HepG2 (cell line): ENCODE measurements at regions not wholly inside any gene's neighbourhood (a gene's known extent, or its start where the extent isn't known, plus 50 kb on each side); places are given as distances from the start of the nearest gene placed in this dataset.

Experiments used
- ATAC-seq: fragments of 200-7000 bp; cut with Tn5 transposase; 3 replicates; pipeline ENCODE4 v1.9.1; 2020; ENCODE audit warnings: mild to moderate bottlenecking, moderate library complexity
- BruUV-seq: library from RNA; stranded (reverse); fragments of 400-500 nt; replicated peaks from 2 replicates; lab custom pipeline; 2021; lab: Mats Ljungman, UMichigan
- CTCF ChIA-PET: fragments of 300-600 bp; formaldehyde crosslinking; extraction: SDS; loops from one replicate; lab custom pipeline; 2021; ENCODE audit warnings: low total read pairs, inconsistent platforms, low intra/inter-chr PET ratio; lab: Yijun Ruan, JAX
- POLR2A ChIA-PET: fragments of 350-600 bp; sonication (Branson Sonifier 250); formaldehyde crosslinking; loops from one replicate; lab custom pipeline; 2020; ENCODE audit warnings: antibody characterized with exemption, inconsistent platforms; lab: Yijun Ruan, JAX
- DNase-seq: peaks from one replicate; pipeline ENCODE4 v3.0.0-alpha.2; 2015; ENCODE audit warnings: low spot score
- FAIRE-seq: peaks from 3 replicates; lab custom pipeline; 2011; peaks lifted over from hg19 to GRCh38; lab: Jason Lieb, UNC
- H2AFZ ChIP-seq: one replicate; pipeline ENCODE4 v1.6.1; 2011; ENCODE audit warnings: low read length, inconsistent platforms
- H3K27ac ChIP-seq: fragments of 300-600 bp; 3 replicates; pipeline ENCODE4 v1.8.0; 2011; ENCODE audit warnings: mixed run types, mild to moderate bottlenecking, mixed read lengths, low read length, inconsistent platforms; ENCODE audit not compliant: insufficient read depth; ENCODE audit errors: extremely low read length
- H3K27me3 ChIP-seq, 2 experiments: fragments of 200-600 bp in 1 of 2; 2 replicates in 1 of 2; 3 replicates in 1 of 2; pipeline versions ENCODE4 v1.6.0 to v1.8.0; 2011; ENCODE audit warnings: low read length in 2 of 2, mild to moderate bottlenecking in 2 of 2, moderate library complexity in 2 of 2, inconsistent platforms in 1 of 2; ENCODE audit not compliant: insufficient read depth in 2 of 2, control insufficient read depth in 1 of 2
- H3K36me3 ChIP-seq, 2 experiments: fragments of 200-600 bp in 1 of 2; replicated peaks in 1 of 2; 2 replicates in 1 of 2; 3 replicates in 1 of 2; pipeline versions ENCODE4 v1.5.1 to v1.8.0; 2011; ENCODE audit warnings: low read length in 2 of 2, inconsistent platforms in 1 of 2; ENCODE audit not compliant: insufficient read depth in 2 of 2, control insufficient read depth in 1 of 2
- H3K4me1 ChIP-seq: 2 replicates; pipeline ENCODE4 v1.5.1; 2012; ENCODE audit warnings: low read length, inconsistent platforms; ENCODE audit not compliant: insufficient read depth
- H3K4me2 ChIP-seq: 2 replicates; pipeline ENCODE4 v1.6.0; 2011; ENCODE audit warnings: low read depth, low read length, inconsistent platforms
- H3K4me3 ChIP-seq, 3 experiments: fragments of 200-600 bp in 1 of 3; sonication (generic), shearing (Covaris generic) in 1 of 3; replicated peaks in 1 of 3; 2 replicates each; pipeline ENCODE4 v1.5.1; 2011 to 2016; ENCODE audit warnings: low read length in 3 of 3, inconsistent platforms in 2 of 3, low read depth in 2 of 3, mild to moderate bottlenecking in 2 of 3, control low read depth in 1 of 3, mixed read lengths in 1 of 3; ENCODE audit not compliant: insufficient read depth in 1 of 3
- H3K79me2 ChIP-seq: one replicate; pipeline ENCODE4 v1.6.1; 2011; ENCODE audit warnings: low read length, inconsistent platforms; ENCODE audit not compliant: insufficient read depth
- H3K9ac ChIP-seq: 2 replicates; pipeline ENCODE4 v1.6.0; 2011; ENCODE audit warnings: mild to moderate bottlenecking, low read depth, low read length, inconsistent platforms; ENCODE audit not compliant: insufficient read depth
- H3K9me3 ChIP-seq: 2 replicates; pipeline ENCODE4 v1.5.1; 2012; ENCODE audit warnings: mild to moderate bottlenecking, low read length
- H4K20me1 ChIP-seq: 2 replicates; pipeline ENCODE4 v1.6.0; 2011; ENCODE audit warnings: inconsistent platforms, mild to moderate bottlenecking, low read length, moderate library complexity; ENCODE audit not compliant: insufficient read depth
- CREM ChIP-seq, 2 experiments: sonication (generic) in 1 of 2; formaldehyde crosslinking in 1 of 2; IDR thresholded peaks; 2 replicates each; pipeline versions ENCODE4 v1.4.0 to v1.6.1; 2016 to 2020; ENCODE audit warnings: antibody characterized with exemption in 1 of 2, mild to moderate bottlenecking in 1 of 2, missing genetic modification reagents in 1 of 2
- ETV5 ChIP-seq: IDR thresholded peaks from 2 replicates; pipeline ENCODE4 v1.6.1; 2018; ENCODE audit warnings: missing biosample characterization, missing genetic modification reagents, inconsistent platforms, borderline replicate concordance
- HDAC2 ChIP-seq: sonication (generic); formaldehyde crosslinking; IDR thresholded peaks from 2 replicates; pipeline ENCODE4 v1.4.0; 2020; ENCODE audit warnings: missing genetic modification reagents
- HOMEZ ChIP-seq: IDR thresholded peaks from 2 replicates; pipeline ENCODE4 v1.6.1; 2016; ENCODE audit warnings: low read depth
- HOXA9 ChIP-seq: sonication (generic); formaldehyde crosslinking; IDR thresholded peaks from 2 replicates; pipeline ENCODE4 v1.8.1; 2022; ENCODE audit warnings: missing genetic modification reagents, mild to moderate bottlenecking, moderate library complexity, borderline replicate concordance
- MAFK ChIP-seq, 2 experiments: IDR thresholded peaks in 1 of 2; conservative IDR thresholded peaks in 1 of 2; 2 replicates each; pipeline ENCODE4 v1.6.1; 2011; ENCODE audit warnings: improper control_type of control experiment in 2 of 2, low read length in 2 of 2
- MATR3 ChIP-seq: sonication (generic); formaldehyde crosslinking; IDR thresholded peaks from 2 replicates; pipeline ENCODE4 v1.4.0; 2020; ENCODE audit warnings: missing genetic modification reagents
- MTF1 ChIP-seq: sonication (generic); formaldehyde crosslinking; IDR thresholded peaks from 2 replicates; pipeline ENCODE4 v1.5.0; 2020; ENCODE audit warnings: missing genetic modification reagents
- RNF219 ChIP-seq: sonication (generic); formaldehyde crosslinking; IDR thresholded peaks from 2 replicates; pipeline ENCODE4 v1.5.0; 2020; ENCODE audit warnings: mild to moderate bottlenecking, missing genetic modification reagents
- ZBTB25 ChIP-seq: IDR thresholded peaks from 2 replicates; pipeline ENCODE4 v1.6.1; 2018; ENCODE audit warnings: missing genetic modification reagents
- ZSCAN9 ChIP-seq: IDR thresholded peaks from 2 replicates; pipeline ENCODE4 v1.6.1; 2016; ENCODE audit warnings: borderline replicate concordance
- WGBS: methylation state at CpG from one replicate; pipeline ENCODE4 v1.1.6; 2017; ENCODE audit warnings: low lambda C conversion rate; 5-methylcytosine and 5-hydroxymethylcytosine counted together
- in situ Hi-C: cut with HindIII; loops from 2 replicates; pipeline ENCODE4 v1.10.0; 2017; ENCODE audit warnings: low pct_unique_long_range_greater_than_20kb; ENCODE audit not compliant: extremely low pct_ligation_motif_present
- intact Hi-C: fragments of 100-400 bp; cut with micrococcal nuclease; formaldehyde crosslinking; loops from one replicate; pipeline ENCODE4 v1.10.0; 2022; ENCODE audit not compliant: unreplicated experiment

GRCh38 chr9:105171589-105171988, 72.9 kb upstream of the SLC44A1 start (continued):
- TF ChIP-seq RNF219 (CRISPR knock-in tag), result no peak
- TF ChIP-seq MTF1 (CRISPR knock-in tag), result no peak
- no peak for TF ChIP-seq ETV5 (CRISPR knock-in tag)
- TF ChIP-seq MAFK (conservative IDR thresholded peaks at IDR 0.05 in 1 of 2, IDR thresholded peaks at IDR 0.05 in 1 of 2; ENCODE audit: low read length in 2 of 2), result no peak
- no peak for TF ChIP-seq CREM (IDR thresholded peaks at IDR 0.05)
- no peak for TF ChIP-seq CREM (CRISPR knock-in tag; IDR thresholded peaks at IDR 0.05)
- no peak for TF ChIP-seq HDAC2
- no peak for TF ChIP-seq HOXA9

GRCh38 chr9:105172436-105172835, 72.0 kb upstream of the SLC44A1 start:
- Histone ChIP-seq H2AFZ (no peak overlapping the region), H3K79me2 (no peaks in the 10 kb centered on the region), H3K27ac (no peak overlapping the region), H3K36me3 (no peaks in the 10 kb centered on the region), H3K27me3 (no peaks in the 10 kb centered on the region), H3K4me2 (no peak overlapping the region), H3K9ac (no peak overlapping the region), H4K20me1 (no peaks in the 10 kb centered on the region), H3K4me1 (peaks cover 13% of the 10 kb centered on the region), H3K9me3 (no peaks in the 10 kb centered on the region), H3K4me3 (no peak overlapping the region)
- POLR2A ChIA-PET, result no interaction called here
- DNase-seq (no peak), FAIRE-seq (no peak), ATAC-seq (no peak)
- TF ChIP-seq ZSCAN9 (CRISPR knock-in tag) (no peak), HOMEZ (CRISPR knock-in tag) (no peak), MATR3 (CRISPR knock-in tag) (no peak), ZBTB25 (no peak)
- CTCF ChIA-PET, result no interaction called here
- in situ Hi-C loops (no loop called here), intact Hi-C loops (no loop called here)
- BruUV-seq, result no TSS peak
- 48% methylated on average over 5 of the region's 5 CpGs for WGBS
